ENCODE measurements at regions not wholly inside any gene's neighbourhood (a gene's known extent, or its start where the extent isn't known, plus 50 kb on each side); places are given as distances from the start of the nearest gene placed in this dataset.

DNA sequence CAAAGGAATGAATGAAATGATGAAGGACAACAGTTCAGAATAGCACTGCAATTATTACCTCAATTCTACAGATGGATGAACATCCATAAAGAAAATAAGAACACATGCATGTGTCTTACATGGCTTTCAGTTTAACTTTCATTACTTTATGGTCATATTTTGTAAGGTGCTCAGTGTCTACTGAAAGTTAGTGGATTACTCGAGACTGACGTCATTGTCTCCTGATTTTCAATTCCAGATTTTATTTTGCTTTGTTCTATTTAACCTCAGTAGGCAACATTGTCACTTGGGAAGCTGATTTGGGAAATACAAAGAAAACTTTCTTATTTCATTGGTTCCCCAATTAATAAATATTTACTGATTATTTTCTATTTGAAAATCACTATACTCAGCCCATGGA lies 363.7 kb downstream of the CHSY3 start:
- no peaks in the 10 kb centered on the region for H3K9me3 ChIP-seq (ENCODE audit: control insufficient read depth, insufficient read depth, low read length)
- no peak overlapping the region for H3K9ac ChIP-seq (ENCODE audit: low read depth, low read length)
- no peaks in the 10 kb centered on the region for H3K36me3 ChIP-seq (ENCODE audit: insufficient read depth, low read length)
- H3K4me1 ChIP-seq (ENCODE audit: insufficient read depth, low read length), result no peaks in the 10 kb centered on the region

DNA sequence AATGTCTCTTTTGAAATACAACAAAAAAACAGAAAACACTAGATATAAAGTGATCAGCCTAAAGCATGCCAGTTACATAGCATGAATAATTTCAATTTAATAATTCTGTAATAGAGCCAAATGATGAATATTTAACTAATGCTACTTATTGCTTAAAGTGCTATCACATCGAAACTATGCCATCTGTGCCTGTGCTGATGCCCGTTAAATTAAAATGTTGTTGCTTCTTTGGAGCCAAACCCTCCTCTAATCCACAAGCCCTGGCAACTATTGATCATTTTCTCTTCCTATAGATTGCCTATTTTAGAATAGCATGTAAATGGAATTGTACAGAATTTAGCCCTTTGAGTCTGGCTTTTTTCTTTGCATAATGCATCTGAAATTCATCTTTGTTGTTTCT lies 356.2 kb downstream of the CHSY3 start:
- no peaks in the 10 kb centered on the region for H3K9me3 ChIP-seq (ENCODE audit: control insufficient read depth, insufficient read depth, low read length)
- H3K9ac ChIP-seq (ENCODE audit: low read depth, low read length), result no peak overlapping the region
- H3K4me1 ChIP-seq (ENCODE audit: insufficient read depth, low read length), result no peaks in the 10 kb centered on the region
- no peaks in the 10 kb centered on the region for H3K36me3 ChIP-seq (ENCODE audit: insufficient read depth, low read length)

DNA sequence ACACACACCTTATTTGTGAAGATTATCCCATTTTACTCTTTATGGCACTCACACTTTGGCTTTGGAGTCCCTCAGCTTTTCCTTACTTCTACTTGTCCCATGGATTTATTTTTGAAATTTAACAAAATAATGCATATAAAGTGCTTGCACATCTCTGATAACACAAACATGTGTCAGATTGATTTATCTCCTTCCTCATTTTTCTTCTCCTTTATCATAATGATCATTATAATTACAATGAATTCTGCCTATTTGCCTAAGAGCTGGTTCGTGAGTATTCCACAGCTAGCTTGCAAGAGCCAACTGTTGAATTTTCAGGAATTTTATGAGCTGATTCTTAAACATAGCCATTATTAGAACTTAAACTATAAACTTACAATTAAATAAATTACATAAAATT lies 347.7 kb downstream of the CHSY3 start:
- Histone ChIP-seq H3K36me3 (ENCODE audit: insufficient read depth, low read length) (no peaks in the 10 kb centered on the region), H3K4me1 (ENCODE audit: insufficient read depth, low read length) (no peaks in the 10 kb centered on the region), H3K9me3 (ENCODE audit: control insufficient read depth, insufficient read depth, low read length) (no peaks in the 10 kb centered on the region), H3K9ac (ENCODE audit: low read depth, low read length) (no peak overlapping the region)

DNA sequence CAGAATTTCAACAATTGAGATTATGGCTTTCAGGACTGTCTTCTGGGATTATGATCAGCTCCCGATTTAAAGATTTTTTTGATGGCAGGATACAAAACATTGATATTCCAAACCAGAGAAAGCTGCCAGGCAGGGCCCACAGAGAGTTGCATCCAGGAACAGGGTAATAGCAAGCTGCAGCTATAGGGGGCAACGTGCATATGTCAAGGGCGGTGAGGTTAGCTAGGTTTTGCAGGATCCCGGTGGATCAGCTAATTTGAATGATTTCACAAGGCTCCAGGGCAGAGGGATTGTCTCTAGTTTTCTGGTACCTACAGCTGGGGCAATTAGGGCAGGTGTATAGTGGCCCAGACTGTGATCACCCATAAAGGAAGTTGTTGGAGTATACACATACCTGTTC lies 339.4 kb downstream of the CHSY3 start:
- Histone ChIP-seq H3K9ac (ENCODE audit: low read depth, low read length) (no peak overlapping the region), H3K9me3 (ENCODE audit: control insufficient read depth, insufficient read depth, low read length) (no peaks in the 10 kb centered on the region), H3K4me1 (ENCODE audit: insufficient read depth, low read length) (no peaks in the 10 kb centered on the region), H3K36me3 (ENCODE audit: insufficient read depth, low read length) (no peaks in the 10 kb centered on the region)

GRCh38 chr5:130237721-130238120 lies 333.5 kb downstream of the CHSY3 start:
- H3K4me1 ChIP-seq (ENCODE audit: insufficient read depth, low read length), result no peaks in the 10 kb centered on the region
- no peak overlapping the region for H3K9ac ChIP-seq (ENCODE audit: low read depth, low read length)
- no peaks in the 10 kb centered on the region for H3K36me3 ChIP-seq (ENCODE audit: insufficient read depth, low read length)
- no peaks in the 10 kb centered on the region for H3K9me3 ChIP-seq (ENCODE audit: control insufficient read depth, insufficient read depth, low read length)

Data from ES-I3 (cell line).